NCI-H748 (cell line): ENCODE measurements at regions not wholly inside any gene's neighbourhood (a gene's known extent, or its start where the extent isn't known, plus 50 kb on each side); places are given as distances from the start of the nearest gene placed in this dataset.

Source experiments
- DNase-seq: peaks from one replicate; lab custom pipeline; 2025; ENCODE audit not compliant: unreplicated experiment; lab: John Stamatoyannopoulos, UW

DNA sequence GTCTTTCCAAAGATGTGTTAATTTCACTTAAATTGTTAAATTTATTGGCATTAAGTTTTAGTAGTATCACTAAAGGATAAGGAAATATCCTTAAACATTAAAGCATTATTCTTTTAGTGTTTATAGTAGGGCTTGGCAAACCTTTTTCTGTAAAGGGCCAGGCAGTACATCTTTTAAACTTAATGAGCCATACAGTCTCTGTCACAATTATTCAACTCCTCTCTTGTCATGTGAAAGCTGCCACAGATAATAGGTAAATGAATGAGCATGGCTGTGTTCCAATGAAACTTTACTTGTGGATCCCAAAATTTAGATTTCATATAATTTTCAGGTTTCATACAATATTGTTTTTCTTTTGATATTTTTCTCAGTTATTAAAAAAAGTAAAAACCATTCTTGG lies 268.2 kb upstream of the C11orf87 start:
- DNase-seq: no peak

- DNase-seq: no peak
Observed at GRCh38 chr11:109155291-109155690, 266.7 kb upstream of the C11orf87 start.

DNA sequence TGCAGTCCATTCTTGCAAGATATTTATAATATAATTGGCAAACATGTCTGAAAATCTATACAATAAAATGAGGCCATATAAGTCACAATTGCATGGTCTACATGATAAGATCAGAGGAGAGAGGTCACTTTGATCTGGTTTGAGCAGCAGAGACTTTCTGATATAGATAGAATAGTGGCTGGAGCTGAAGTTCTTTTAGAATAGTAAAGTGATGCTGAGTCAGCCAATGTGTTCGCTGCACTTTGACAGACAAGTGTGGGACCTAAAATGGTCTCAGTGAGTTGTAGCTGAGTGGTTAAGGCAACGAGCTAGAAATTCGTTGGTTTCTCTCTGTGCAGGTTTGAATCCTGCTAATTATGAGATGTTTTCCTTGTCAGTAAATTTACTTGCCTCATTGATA lies 257.0 kb upstream of the C11orf87 start:
- no peak for DNase-seq

DNA sequence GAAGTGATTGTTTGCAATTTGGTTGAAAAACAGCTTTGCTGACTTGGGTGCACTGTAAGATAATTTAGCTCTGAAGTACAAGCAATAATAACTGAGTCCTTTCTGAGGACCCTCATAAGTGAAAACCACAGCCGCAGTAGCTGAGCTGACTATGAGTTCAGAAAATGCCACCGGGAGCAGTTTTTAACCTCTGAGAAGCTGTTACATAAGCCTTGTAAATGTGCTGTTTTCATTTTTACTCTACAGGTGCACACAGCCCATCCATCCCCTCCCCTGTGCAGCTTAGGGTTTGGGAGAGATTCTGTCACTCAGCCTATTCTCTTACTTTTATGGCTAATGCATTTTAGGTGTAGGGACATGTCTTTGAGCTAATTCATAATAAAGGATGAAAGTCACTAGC lies 255.5 kb upstream of the C11orf87 start:
- DNase-seq: no peak

GRCh38 chr11:109173504-109173903 lies 248.5 kb upstream of the C11orf87 start:
- DNase-seq: no peak

GRCh38 chr11:109184376-109184775 lies 237.6 kb upstream of the C11orf87 start:
- DNase-seq: peak; percentile 3

- DNase-seq: no peak
Observed at GRCh38 chr11:109192864-109193263, 229.1 kb upstream of the C11orf87 start.

- DNase-seq: no peak
Observed at GRCh38 chr11:109193880-109194279, 228.1 kb upstream of the C11orf87 start.

DNA sequence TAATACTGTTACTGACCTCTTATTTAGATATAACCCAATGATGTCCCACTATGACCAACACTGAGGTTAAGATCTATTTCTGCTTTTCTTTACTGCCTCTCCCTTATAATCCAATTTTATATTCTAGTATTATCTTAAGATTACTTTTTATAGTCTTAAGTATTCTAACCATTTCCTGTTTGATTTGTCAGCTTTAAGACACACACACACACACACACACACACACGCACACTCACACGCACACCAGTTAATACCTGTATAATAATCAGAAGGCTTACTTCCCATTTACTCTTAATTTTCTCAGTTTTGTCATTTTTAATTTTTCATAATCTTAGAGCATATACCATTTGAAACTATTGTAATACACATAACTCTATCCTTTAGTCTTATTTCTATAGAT lies 226.0 kb upstream of the C11orf87 start:
- no peak for DNase-seq

DNA sequence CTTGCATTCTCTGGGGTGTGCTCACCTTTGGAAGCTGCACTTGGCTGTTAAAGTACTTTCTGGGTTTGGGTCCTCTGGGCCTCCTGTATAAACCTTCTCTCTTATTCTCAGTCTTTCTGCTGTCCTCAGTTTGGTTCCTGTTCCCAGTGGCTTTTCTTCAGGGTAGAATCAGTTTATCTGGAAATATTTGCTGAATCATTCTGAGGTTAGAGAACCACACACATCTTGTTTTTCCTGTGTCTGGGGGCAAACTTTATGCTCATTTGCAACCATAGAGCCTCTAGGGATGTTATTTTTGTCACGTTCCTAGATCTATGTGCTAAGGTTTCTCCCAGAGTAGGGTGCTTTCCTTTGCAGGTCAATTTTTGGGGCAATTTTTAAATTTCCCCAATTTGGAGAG lies 224.3 kb upstream of the C11orf87 start:
- no peak for DNase-seq

GRCh38 chr11:109203176-109203575 lies 218.8 kb upstream of the C11orf87 start:
- no peak for DNase-seq

GRCh38 chr11:109205312-109205711 lies 216.7 kb upstream of the C11orf87 start:
- no peak for DNase-seq

DNA sequence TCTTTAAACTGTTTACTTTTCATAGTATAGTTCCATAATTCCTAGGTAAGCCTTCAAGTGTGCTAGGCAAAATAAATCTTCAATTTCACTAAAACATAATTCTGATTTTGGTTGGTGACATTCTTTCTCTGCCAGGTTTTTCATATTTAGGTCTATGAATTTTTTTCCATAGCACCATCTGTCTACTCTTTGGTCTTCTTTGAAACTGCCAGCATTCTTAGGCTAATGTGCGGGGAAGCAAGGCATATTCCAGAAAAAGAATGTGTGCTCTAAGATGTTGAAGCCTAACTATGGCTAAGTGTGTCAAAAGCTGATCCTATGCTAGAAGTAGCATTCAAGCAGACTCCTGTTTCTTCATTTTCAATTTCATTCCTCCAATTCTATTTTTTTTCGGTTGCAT lies 213.9 kb upstream of the C11orf87 start:
- no peak for DNase-seq

- DNase-seq: no peak
Observed at GRCh38 chr11:109209572-109209971, 212.4 kb upstream of the C11orf87 start.

DNA sequence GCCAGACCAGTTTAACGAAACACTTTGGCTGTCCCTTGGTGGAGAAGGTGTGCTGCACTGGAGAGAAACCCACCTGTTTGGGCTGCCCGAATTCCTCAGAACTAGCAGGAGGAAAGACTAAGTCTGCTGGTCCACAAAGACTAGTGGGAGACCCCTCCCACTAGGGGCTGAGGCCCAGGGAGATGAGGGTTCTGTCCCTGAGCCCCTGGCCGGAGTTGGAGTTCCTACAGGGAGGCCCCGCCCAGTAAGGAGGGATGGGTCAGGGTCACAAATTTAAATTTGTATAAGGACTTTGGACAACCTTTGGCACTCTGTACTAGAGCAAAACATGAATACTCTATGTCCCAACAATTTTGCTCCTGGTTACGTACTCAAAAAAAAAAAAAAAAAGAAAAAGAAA lies 200.8 kb upstream of the C11orf87 start:
- no peak for DNase-seq

DNA sequence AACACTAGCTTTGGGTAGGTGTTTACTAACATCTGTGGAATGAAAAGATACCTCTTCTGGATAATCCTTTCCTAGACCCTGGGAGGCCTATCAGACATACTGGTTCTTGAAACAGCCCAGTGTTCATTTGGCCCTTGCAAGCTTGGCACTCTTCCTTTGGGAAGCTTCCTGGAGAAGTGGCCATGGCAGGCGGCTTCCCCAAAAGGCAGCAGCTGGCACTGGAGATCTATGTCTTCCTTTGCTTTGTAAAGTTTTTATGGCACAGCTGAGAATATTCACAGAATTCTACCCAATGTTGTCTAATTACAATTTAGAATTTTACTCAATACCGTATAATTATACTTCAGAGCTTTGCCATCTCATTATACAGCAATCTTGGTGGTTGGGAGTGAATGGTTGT lies 199.2 kb upstream of the C11orf87 start:
- no peak for DNase-seq

DNA sequence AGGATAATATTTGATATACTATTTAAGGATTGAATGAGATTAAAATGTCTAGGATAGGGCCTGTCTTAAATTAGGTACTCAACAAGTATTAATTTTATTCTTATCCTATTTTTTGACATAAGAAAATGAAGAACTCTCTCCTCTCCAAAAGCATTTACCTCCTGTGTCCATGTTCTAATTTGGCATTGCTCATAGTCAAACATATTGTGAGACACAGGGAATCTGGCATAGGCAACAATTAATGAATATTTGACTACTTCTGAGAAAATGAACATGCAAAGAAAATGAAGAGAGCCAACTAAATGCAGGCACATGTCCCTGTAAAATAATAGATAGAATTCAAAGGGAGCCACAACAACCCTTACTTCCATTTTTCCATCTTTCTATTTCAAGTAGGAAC lies 198.5 kb upstream of the C11orf87 start:
- DNase-seq: no peak

GRCh38 chr11:109229682-109230081 lies 192.3 kb upstream of the C11orf87 start:
- DNase-seq: no peak

DNA sequence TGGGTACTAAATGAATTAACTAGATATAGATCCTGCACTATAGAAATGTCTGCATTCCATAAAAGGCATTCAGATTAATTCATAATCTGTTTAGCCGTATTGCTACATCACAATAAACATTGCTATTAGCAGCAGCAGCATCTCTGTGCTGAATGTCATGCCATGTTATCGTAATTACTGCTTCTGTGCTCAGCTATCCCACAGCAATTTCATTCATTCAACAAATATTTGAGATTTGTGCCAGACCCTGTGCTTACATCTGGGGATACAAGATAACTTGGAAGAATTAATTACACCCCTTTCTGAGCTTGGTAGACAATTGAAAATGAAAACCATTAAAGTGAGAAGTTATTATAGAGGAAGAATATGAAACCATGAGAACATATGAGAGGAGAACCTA lies 185.8 kb upstream of the C11orf87 start:
- DNase-seq: no peak

DNA sequence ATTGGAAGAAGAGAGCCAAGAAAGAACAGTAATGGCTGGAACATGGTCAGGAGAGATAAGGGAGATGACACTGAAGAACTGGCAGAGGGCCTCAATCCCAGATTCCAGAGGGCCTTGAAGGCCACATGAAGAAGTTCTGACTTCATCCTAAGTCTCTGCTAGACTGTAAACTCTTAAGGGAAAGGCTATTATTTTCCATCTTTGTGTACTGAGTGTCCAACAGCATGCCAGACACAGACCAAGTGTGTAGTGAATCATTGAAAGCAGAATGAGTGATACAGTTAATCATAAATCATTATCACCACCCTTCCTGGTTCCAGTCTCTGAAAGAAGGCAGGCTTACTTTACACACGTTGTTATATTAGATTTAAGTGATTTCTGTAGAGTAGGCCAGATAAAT lies 185.3 kb upstream of the C11orf87 start:
- DNase-seq: no peak

DNA sequence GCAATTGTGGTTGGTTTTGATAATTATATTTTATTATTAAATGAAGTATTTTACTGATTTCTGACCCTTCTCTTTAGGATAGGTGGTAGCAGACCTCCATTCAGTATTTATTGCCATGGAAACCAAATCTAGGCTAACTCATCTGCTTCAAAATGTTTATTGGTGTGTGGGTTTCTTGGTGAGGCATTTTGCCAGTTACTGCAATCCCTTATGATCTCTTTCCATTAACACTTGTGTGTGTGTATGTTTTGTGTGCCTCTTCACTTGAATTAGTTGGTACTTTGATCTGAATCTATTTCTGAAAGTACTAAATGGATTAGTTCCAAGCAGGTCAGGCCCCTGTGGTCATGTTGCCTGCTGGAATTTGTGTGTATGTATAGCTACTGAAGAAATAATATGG lies 184.4 kb upstream of the C11orf87 start:
- no peak for DNase-seq

GRCh38 chr11:109241988-109242536 lies 179.9 kb upstream of the C11orf87 start:
- DNase-seq: no peak

DNA sequence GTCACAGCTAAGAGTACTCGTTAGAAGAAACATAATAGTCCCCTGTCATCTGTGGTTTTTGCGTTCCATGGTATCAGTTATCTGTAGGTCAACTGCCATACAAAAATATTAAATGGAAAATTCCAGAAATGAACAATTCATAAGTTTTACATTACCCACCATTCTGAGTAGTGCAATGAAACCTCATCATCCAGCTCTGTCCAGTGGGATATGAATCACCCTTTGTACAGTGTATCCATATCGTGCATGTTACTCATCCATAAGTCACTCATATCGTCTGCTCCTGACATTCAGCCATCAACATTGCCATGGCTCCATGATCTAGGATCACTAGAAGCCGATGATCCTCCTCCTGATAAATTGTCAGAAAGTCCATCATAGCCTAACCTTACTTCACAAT lies 174.9 kb upstream of the C11orf87 start:
- DNase-seq: no peak

GRCh38 chr11:109249597-109249996 lies 172.4 kb upstream of the C11orf87 start:
- DNase-seq: no peak
